Stimulated activated naive CD8-positive, alpha-beta T cell treated with anti-CD3 and anti-CD28 coated beads, Interleukin-15, amount 100 ng/mL, for 72 hours (primary cell): ENCODE measurements at regions not wholly inside any gene's neighbourhood (a gene's known extent, or its start where the extent isn't known, plus 50 kb on each side); places are given as distances from the start of the nearest gene placed in this dataset.
A peak's percentile ranks its signal among the peaks of the same experiment; 100 is the strongest.
"Not testable (repeated sequence)": the region's sequence is repeated elsewhere in the genome, so short reads cannot be mapped to it uniquely, and the experiment has no call there.

Experiments
- ATAC-seq: fragments of 150-1000 bp; cut with Tn5 transposase; 2 replicates; pipeline ENCODE4 v1.10.0; 2021; ENCODE audit warnings: mild to moderate bottlenecking, moderate library complexity
- DNase-seq, 2 donors: peaks; one replicate each; pipeline ENCODE4 v3.0.0; 2021 to 2022
- H3K27ac Mint-ChIP-seq, 2 donors: one replicate each; pipeline ENCODE4 v1.8.0; 2022; ENCODE audit warnings: mild to moderate bottlenecking in 2 of 2, mixed read lengths in 2 of 2, moderate library complexity in 2 of 2
- H3K27me3 Mint-ChIP-seq: one replicate; pipeline ENCODE4 v1.8.0; 2022; ENCODE audit warnings: mixed read lengths
- H3K4me1 Mint-ChIP-seq: one replicate; pipeline ENCODE4 v1.8.0; 2022; ENCODE audit warnings: mild to moderate bottlenecking, mixed read lengths
- H3K4me3 Mint-ChIP-seq, 2 donors: one replicate each; pipeline ENCODE4 v1.8.0; 2022; ENCODE audit warnings: mild to moderate bottlenecking in 2 of 2, mixed read lengths in 2 of 2, moderate library complexity in 1 of 2
- H3K9me3 Mint-ChIP-seq, 2 donors: one replicate each; pipeline ENCODE4 v1.8.0; 2022; ENCODE audit warnings: mixed read lengths in 2 of 2

- DNase-seq (no peak), ATAC-seq (no peak)
- Mint-ChIP-seq H3K4me3 (no peak overlapping the region), H3K9me3 (no peaks in the 10 kb centered on the region), H3K27ac (no peak overlapping the region), H3K27me3 (no peaks in the 10 kb centered on the region), H3K4me1 (no peaks in the 10 kb centered on the region)
These were observed 363.8 kb downstream of the PTPRC start for GRCh38 chr1:199002661-199003060.

GRCh38 chr1:199007423-199007822 lies 368.6 kb downstream of the PTPRC start:
- H3K9me3 Mint-ChIP-seq = no peaks in the 10 kb centered on the region
- DNase-seq = no peak
- peaks cover 19% of the 10 kb centered on the region for H3K4me1 Mint-ChIP-seq
- ATAC-seq = no peak
- no peak overlapping the region for H3K4me3 Mint-ChIP-seq
- no peak overlapping the region for H3K27ac Mint-ChIP-seq
- no peaks in the 10 kb centered on the region for H3K27me3 Mint-ChIP-seq

- peaks cover 20% of the 10 kb centered on the region for H3K4me1 Mint-ChIP-seq
- ATAC-seq (peak; percentile 83), DNase-seq (peak in 1 of 2 donors; percentile 27)
- H3K27me3 Mint-ChIP-seq = no peaks in the 10 kb centered on the region
- peak overlapping the region; percentile 15 to 67 for H3K4me3 Mint-ChIP-seq
- peak overlapping the region in 1 of 2 donors; percentile 69 for H3K27ac Mint-ChIP-seq
- no peaks in the 10 kb centered on the region for H3K9me3 Mint-ChIP-seq
These were observed 370.6 kb downstream of the PTPRC start for GRCh38 chr1:199009447-199009846.

GRCh38 chr1:199010492-199010891 lies 371.7 kb downstream of the PTPRC start:
- Mint-ChIP-seq H3K4me3 (no peak overlapping the region), H3K27me3 (no peaks in the 10 kb centered on the region), H3K4me1 (peaks cover 29% of the 10 kb centered on the region), H3K9me3 (no peaks in the 10 kb centered on the region), H3K27ac (peak overlapping the region in 1 of 2 donors; percentile 47)
- ATAC-seq (no peak), DNase-seq (no peak)

- Mint-ChIP-seq H3K4me1 (peaks cover 33% of the 10 kb centered on the region), H3K27me3 (no peaks in the 10 kb centered on the region), H3K4me3 (no peak overlapping the region), H3K9me3 (no peaks in the 10 kb centered on the region), H3K27ac (no peak overlapping the region)
- ATAC-seq (no peak), DNase-seq (no peak)
These were observed 372.1 kb downstream of the PTPRC start for GRCh38 chr1:199010933-199011332.

GRCh38 chr1:199015799-199016198 lies 377.0 kb downstream of the PTPRC start:
- no peak for DNase-seq
- Mint-ChIP-seq H3K9me3 (no peaks in the 10 kb centered on the region), H3K4me1 (peaks cover 21% of the 10 kb centered on the region), H3K27me3 (no peaks in the 10 kb centered on the region), H3K27ac (no peak overlapping the region), H3K4me3 (no peak overlapping the region)
- ATAC-seq = no peak

- Mint-ChIP-seq H3K27ac (no peak overlapping the region), H3K9me3 (peaks cover 0 to 8% of the 10 kb centered on the region in 2 donors), H3K4me3 (no peak overlapping the region)
These were observed 379.8 kb downstream of the PTPRC start for GRCh38 chr1:199018471-199019135.

GRCh38 chr1:199020051-199020450 lies 381.2 kb downstream of the PTPRC start:
- Mint-ChIP-seq H3K9me3 (peaks cover 0 to 8% of the 10 kb centered on the region in 2 donors), H3K27ac (no peak overlapping the region), H3K4me1 (peaks cover 14% of the 10 kb centered on the region), H3K4me3 (no peak overlapping the region), H3K27me3 (no peaks in the 10 kb centered on the region)
- ATAC-seq (no peak), DNase-seq (no peak)

More at GRCh38 chr1:199018471-199019135, 379.8 kb downstream of the PTPRC start:
- no peaks in the 10 kb centered on the region for H3K27me3 Mint-ChIP-seq
- H3K4me1 Mint-ChIP-seq = peaks cover 21% of the 10 kb centered on the region
- ATAC-seq (no peak), DNase-seq (no peak)

GRCh38 chr1:199020904-199021303 lies 382.1 kb downstream of the PTPRC start:
- Mint-ChIP-seq H3K27ac (no peak overlapping the region), H3K27me3 (no peaks in the 10 kb centered on the region), H3K4me3 (peak overlapping the region in 1 of 2 donors; percentile 12), H3K4me1 (peaks cover 7% of the 10 kb centered on the region), H3K9me3 (peaks cover 0 to 8% of the 10 kb centered on the region in 2 donors)
- peak; percentile 50 for ATAC-seq
- no peak for DNase-seq

GRCh38 chr1:199029401-199029800 lies 390.6 kb downstream of the PTPRC start:
- no peaks in the 10 kb centered on the region for H3K27me3 Mint-ChIP-seq
- no peak overlapping the region for H3K27ac Mint-ChIP-seq
- peaks cover 10 to 17% of the 10 kb centered on the region in 2 donors for H3K9me3 Mint-ChIP-seq
- peak; percentile 12 for ATAC-seq
- no peak for DNase-seq
- no peak overlapping the region for H3K4me3 Mint-ChIP-seq
- H3K4me1 Mint-ChIP-seq = peaks cover 31% of the 10 kb centered on the region

- DNase-seq (no peak), ATAC-seq (peak; percentile 65)
- H3K4me3 Mint-ChIP-seq = no peak overlapping the region
- no peak overlapping the region for H3K27ac Mint-ChIP-seq
- no peaks in the 10 kb centered on the region for H3K27me3 Mint-ChIP-seq
- peaks cover 10 to 17% of the 10 kb centered on the region in 2 donors for H3K9me3 Mint-ChIP-seq
- H3K4me1 Mint-ChIP-seq = peaks cover 31% of the 10 kb centered on the region
These were observed 391.0 kb downstream of the PTPRC start for GRCh38 chr1:199029855-199030254.

GRCh38 chr1:199030541-199030940 lies 391.7 kb downstream of the PTPRC start:
- DNase-seq, H3K27me3 Mint-ChIP-seq, H3K27ac Mint-ChIP-seq, H3K4me3 Mint-ChIP-seq, ATAC-seq: not testable (repeated sequence)
- Mint-ChIP-seq H3K9me3 (peaks cover 10 to 17% of the 10 kb centered on the region in 2 donors), H3K4me1 (peaks cover 36% of the 10 kb centered on the region)

- Mint-ChIP-seq H3K9me3 (peaks cover 10 to 17% of the 10 kb centered on the region in 2 donors), H3K4me1 (peaks cover 36% of the 10 kb centered on the region)
- not testable (repeated sequence) for H3K4me3 Mint-ChIP-seq, H3K27ac Mint-ChIP-seq, DNase-seq, ATAC-seq, H3K27me3 Mint-ChIP-seq
These were observed 392.3 kb downstream of the PTPRC start for GRCh38 chr1:199031170-199031569.

- H3K4me3 Mint-ChIP-seq = peak overlapping the region in 1 of 2 donors; percentile 19
- not testable (repeated sequence) for DNase-seq, H3K27me3 Mint-ChIP-seq
- H3K4me1 Mint-ChIP-seq = peaks cover 36% of the 10 kb centered on the region
- peaks cover 10 to 17% of the 10 kb centered on the region in 2 donors for H3K9me3 Mint-ChIP-seq
- peak overlapping the region; percentile 10 to 82 for H3K27ac Mint-ChIP-seq
- peak; percentile 60 for ATAC-seq
These were observed 393.6 kb downstream of the PTPRC start for GRCh38 chr1:199032479-199032878.

- Mint-ChIP-seq H3K4me3 (no peak overlapping the region), H3K4me1 (peaks cover 36% of the 10 kb centered on the region), H3K27me3 (no peaks in the 10 kb centered on the region), H3K27ac (no peak overlapping the region), H3K9me3 (peaks cover 10 to 13% of the 10 kb centered on the region in 2 donors)
- DNase-seq (no peak), ATAC-seq (no peak)
These were observed 394.8 kb downstream of the PTPRC start for GRCh38 chr1:199033661-199034060.

GRCh38 chr1:199038156-199038555 lies 399.3 kb downstream of the PTPRC start:
- DNase-seq = no peak
- no peak overlapping the region for H3K27ac Mint-ChIP-seq
- H3K4me3 Mint-ChIP-seq = no peak overlapping the region
- peaks cover 0 to 3% of the 10 kb centered on the region in 2 donors for H3K9me3 Mint-ChIP-seq
- H3K4me1 Mint-ChIP-seq = peaks cover 35% of the 10 kb centered on the region
- no peaks in the 10 kb centered on the region for H3K27me3 Mint-ChIP-seq
- ATAC-seq = no peak
